RWPE2 (cell line): ENCODE measurements at regions not wholly inside any gene's neighbourhood (a gene's known extent, or its start where the extent isn't known, plus 50 kb on each side); places are given as distances from the start of the nearest gene placed in this dataset.

Experiments
- ATAC-seq: fragments of 200-7000 bp; cut with Tn5 transposase; 3 replicates; pipeline ENCODE4 v1.9.1; 2021; ENCODE audit warnings: low read depth
- DNase-seq: peaks from one replicate; pipeline ENCODE4 v3.0.0-alpha.2; 2020; ENCODE audit warnings: low spot score
- H3K27ac ChIP-seq: fragments of 450-650 bp; 2 replicates; pipeline ENCODE4 v1.5.1; 2017; ENCODE audit warnings: mild to moderate bottlenecking; ENCODE audit not compliant: poor library complexity, severe bottlenecking
- H3K27me3 ChIP-seq: fragments of 250-450 bp; sonication (Bioruptor Pico); 2 replicates; pipeline ENCODE4 v1.5.1; 2021; ENCODE audit warnings: mild to moderate bottlenecking, moderate library complexity; ENCODE audit not compliant: insufficient read depth, poor library complexity, severe bottlenecking
- H3K36me3 ChIP-seq: fragments of 250-450 bp; sonication (Bioruptor Pico); 2 replicates; pipeline ENCODE4 v1.5.1; 2020; ENCODE audit warnings: low read depth, mild to moderate bottlenecking, moderate library complexity
- H3K4me1 ChIP-seq: fragments of 250-450 bp; sonication (Bioruptor Pico); 2 replicates; pipeline ENCODE4 v1.5.1; 2021; ENCODE audit warnings: mild to moderate bottlenecking, moderate library complexity; ENCODE audit not compliant: insufficient read depth, poor library complexity, severe bottlenecking
- H3K4me3 ChIP-seq: fragments of 250-450 bp; sonication (Bioruptor Pico); 2 replicates; pipeline ENCODE4 v1.5.1; 2021; ENCODE audit warnings: mild to moderate bottlenecking, moderate library complexity; ENCODE audit not compliant: severe bottlenecking
- H3K9me3 ChIP-seq: fragments of 250-450 bp; sonication (Bioruptor Pico); 2 replicates; pipeline ENCODE4 v1.5.1; 2021; ENCODE audit warnings: mild to moderate bottlenecking, moderate library complexity; ENCODE audit not compliant: severe bottlenecking
- CTCF ChIP-seq: fragments of 450-650 bp; IDR thresholded peaks from one replicate; pipeline ENCODE4 v1.5.1; 2017; ENCODE audit warnings: mild to moderate bottlenecking, moderate library complexity; ENCODE audit not compliant: poor library complexity, severe bottlenecking

- TF ChIP-seq CTCF: no peak
- ATAC-seq (no peak), DNase-seq (no peak)
- Histone ChIP-seq H3K9me3 (peaks cover 2% of the 10 kb centered on the region), H3K27ac (no peak overlapping the region), H3K4me1 (no peaks in the 10 kb centered on the region), H3K36me3 (no peaks in the 10 kb centered on the region), H3K4me3 (no peak overlapping the region), H3K27me3 (peaks cover 4% of the 10 kb centered on the region)
Observed at GRCh38 chr20:55928266-55928665, 77.1 kb downstream of the CBLN4 start.

- Histone ChIP-seq H3K36me3 (no peaks in the 10 kb centered on the region), H3K27ac (no peak overlapping the region), H3K4me1 (no peaks in the 10 kb centered on the region), H3K4me3 (no peak overlapping the region), H3K9me3 (no peaks in the 10 kb centered on the region), H3K27me3 (no peaks in the 10 kb centered on the region)
- ATAC-seq: no peak
- TF ChIP-seq CTCF: no peak
- DNase-seq: no peak
Observed at GRCh38 chr20:55919956-55920355, 85.4 kb downstream of the CBLN4 start.

GRCh38 chr20:55919319-55919718 lies 86.0 kb downstream of the CBLN4 start:
- no peak for ATAC-seq

GRCh38 chr20:55918471-55918870 lies 86.8 kb downstream of the CBLN4 start:
- H3K4me3 ChIP-seq: no peak overlapping the region
- H3K9me3 ChIP-seq: no peaks in the 10 kb centered on the region
- ATAC-seq: no peak
- DNase-seq: no peak
- H3K27ac ChIP-seq: no peak overlapping the region
- peak; percentile 7 for TF ChIP-seq CTCF
- H3K27me3 ChIP-seq: no peaks in the 10 kb centered on the region
- no peaks in the 10 kb centered on the region for H3K4me1 ChIP-seq
- H3K36me3 ChIP-seq: no peaks in the 10 kb centered on the region

More at GRCh38 chr20:55919319-55919718, 86.0 kb downstream of the CBLN4 start:
- Histone ChIP-seq H3K27me3 (no peaks in the 10 kb centered on the region), H3K27ac (no peak overlapping the region), H3K4me1 (no peaks in the 10 kb centered on the region), H3K36me3 (no peaks in the 10 kb centered on the region), H3K9me3 (no peaks in the 10 kb centered on the region), H3K4me3 (no peak overlapping the region)
- no peak for TF ChIP-seq CTCF
- DNase-seq: no peak

- H3K9me3 ChIP-seq: no peaks in the 10 kb centered on the region
- peak; percentile 76 for ATAC-seq
- no peak overlapping the region for H3K4me3 ChIP-seq
- no peaks in the 10 kb centered on the region for H3K4me1 ChIP-seq
- H3K36me3 ChIP-seq: no peaks in the 10 kb centered on the region
- no peak for DNase-seq
- H3K27me3 ChIP-seq: no peaks in the 10 kb centered on the region
- no peak overlapping the region for H3K27ac ChIP-seq
- no peak for TF ChIP-seq CTCF
Observed at GRCh38 chr20:55893031-55893430, 112.3 kb downstream of the CBLN4 start.
